GM13976 (cell line): ENCODE measurements at regions not wholly inside any gene's neighbourhood (a gene's known extent, or its start where the extent isn't known, plus 50 kb on each side); places are given as distances from the start of the nearest gene placed in this dataset.
"Not testable (repeated sequence)": the region's sequence is repeated elsewhere in the genome, so short reads cannot be mapped to it uniquely, and the experiment has no call there.

Experiments
- DNase-seq: peaks from one replicate; pipeline ENCODE4 v3.0.0; 2012; ENCODE audit warnings: low spot score
- in situ Hi-C: fragments of 300-500 bp; cut with MboI; formaldehyde crosslinking; loops from one replicate; pipeline ENCODE4 v1.12.0; 2022; ENCODE audit warnings: low sequenced_read_pairs, mixed read lengths, inconsistent platforms; ENCODE audit not compliant: unreplicated experiment
- TF ChIP-seq, protein P1 (sequence below): IDR thresholded peaks from 2 replicates; pipeline ENCODE4 v1.5.1; 2012; ENCODE audit warnings: borderline replicate concordance, mild to moderate bottlenecking; ENCODE audit not compliant: insufficient read depth; ENCODE audit errors: extremely low read depth, missing control alignments, control extremely low read depth

DNA sequence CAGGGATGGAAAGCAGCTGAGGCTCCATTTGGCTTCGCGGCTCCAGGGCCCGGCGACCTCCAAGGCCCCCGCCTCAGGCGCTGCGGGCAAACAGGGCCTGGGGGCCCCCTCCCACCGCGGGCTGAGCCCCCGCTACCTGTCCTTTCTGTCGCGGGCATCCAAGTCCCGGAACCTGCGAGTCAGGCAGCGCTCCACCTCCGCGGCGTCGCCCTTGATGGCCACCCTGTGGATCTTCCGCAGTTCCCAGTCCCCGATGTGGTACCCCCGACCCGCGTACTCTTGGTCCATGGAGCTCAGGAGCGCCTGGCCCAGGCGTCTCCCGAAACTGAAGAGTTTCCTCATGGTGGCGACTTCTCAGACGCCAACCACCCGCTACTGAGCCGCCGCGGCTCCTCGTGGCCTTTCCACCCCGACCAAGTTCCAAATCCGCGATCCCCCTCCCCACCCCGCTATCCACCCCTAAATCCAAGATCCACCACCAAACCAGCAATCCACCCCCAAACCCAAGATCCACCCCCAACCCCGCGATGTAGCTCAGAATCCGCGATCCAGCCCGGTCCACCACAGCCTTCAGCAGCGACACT lies 86.5 kb upstream of the CCDC180 start:
- TF ChIP-seq, protein P1, sequence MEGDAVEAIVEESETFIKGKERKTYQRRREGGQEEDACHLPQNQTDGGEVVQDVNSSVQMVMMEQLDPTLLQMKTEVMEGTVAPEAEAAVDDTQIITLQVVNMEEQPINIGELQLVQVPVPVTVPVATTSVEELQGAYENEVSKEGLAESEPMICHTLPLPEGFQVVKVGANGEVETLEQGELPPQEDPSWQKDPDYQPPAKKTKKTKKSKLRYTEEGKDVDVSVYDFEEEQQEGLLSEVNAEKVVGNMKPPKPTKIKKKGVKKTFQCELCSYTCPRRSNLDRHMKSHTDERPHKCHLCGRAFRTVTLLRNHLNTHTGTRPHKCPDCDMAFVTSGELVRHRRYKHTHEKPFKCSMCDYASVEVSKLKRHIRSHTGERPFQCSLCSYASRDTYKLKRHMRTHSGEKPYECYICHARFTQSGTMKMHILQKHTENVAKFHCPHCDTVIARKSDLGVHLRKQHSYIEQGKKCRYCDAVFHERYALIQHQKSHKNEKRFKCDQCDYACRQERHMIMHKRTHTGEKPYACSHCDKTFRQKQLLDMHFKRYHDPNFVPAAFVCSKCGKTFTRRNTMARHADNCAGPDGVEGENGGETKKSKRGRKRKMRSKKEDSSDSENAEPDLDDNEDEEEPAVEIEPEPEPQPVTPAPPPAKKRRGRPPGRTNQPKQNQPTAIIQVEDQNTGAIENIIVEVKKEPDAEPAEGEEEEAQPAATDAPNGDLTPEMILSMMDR = no peak
- peak; percentile 19 for DNase-seq
- in situ Hi-C loops = no loop called here

DNA sequence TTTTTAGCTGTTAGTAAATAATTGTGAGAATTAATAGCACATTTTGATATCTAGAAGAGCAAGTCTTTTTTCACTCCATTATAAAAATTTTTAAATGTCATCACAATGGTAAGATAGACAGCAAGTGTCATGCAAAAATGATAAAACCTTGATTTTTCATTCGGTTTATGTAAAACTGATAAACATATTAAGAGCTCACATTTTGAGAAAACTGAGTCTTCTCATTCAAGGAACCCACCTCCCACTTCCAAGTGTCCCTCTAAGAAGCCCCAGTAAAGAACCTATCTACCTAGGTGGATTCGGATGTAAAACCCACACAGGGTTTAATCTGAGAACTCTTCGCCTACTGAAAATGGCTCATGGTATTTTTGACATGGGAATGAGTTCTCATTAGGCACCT lies 87.1 kb upstream of the CCDC180 start:
- in situ Hi-C loops, DNase-seq: not testable (repeated sequence)

DNA sequence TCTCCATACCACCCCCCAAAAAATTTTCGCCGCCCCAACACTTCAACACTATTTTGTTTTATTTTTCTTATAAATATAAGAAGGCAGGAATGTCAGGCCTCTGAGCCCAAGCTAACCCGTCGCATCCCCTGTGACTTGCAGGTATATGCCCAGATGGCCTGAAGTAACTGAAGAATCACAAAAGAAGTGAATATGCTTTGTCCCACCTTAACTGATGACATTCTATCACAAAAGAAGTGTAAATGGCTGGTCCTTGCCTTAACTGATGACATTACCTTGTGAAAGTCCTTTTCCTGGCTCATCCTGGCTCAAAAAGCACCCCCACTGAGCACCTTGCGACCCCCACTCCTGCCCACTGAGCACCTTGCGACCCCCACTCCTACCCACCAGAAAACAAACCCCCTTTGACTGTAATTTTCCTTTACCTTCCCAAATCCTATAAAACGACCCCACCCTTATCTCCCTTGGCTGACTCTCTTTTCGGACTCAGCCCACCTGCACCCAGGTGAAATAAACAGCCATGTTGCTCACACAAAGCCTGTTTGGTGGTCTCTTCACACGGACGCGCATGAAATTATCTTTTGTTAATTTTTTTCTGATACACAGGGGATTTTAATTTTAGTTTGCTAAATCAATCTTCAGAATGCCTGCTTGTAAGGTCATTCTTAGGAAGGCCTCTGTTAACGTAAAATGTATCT lies 87.9 kb upstream of the CCDC180 start:
- in situ Hi-C loops, DNase-seq: not testable (repeated sequence)

- in situ Hi-C loops, DNase-seq: not testable (repeated sequence)
These were observed 92.3 kb upstream of the CCDC180 start for GRCh38 chr9:97215127-97215526.

DNA sequence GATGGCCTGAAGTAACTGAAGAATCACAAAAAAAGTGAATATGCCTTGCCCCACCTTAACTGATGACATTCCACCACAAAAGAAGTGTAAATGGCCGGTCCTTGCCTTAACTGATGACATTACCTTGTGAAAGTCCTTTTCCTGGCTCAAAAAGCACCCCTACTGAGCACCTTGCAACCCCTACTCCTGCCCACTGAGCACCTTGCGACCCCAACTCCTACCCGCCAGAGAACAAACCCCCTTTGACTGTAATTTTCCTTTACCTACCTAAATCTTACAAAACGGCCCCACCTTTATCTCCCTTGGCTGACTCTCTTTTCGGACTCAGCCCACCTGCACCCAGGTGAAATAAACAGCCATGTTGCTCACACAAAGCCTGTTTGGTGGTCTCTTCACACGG lies 92.9 kb upstream of the CCDC180 start:
- not testable (repeated sequence) for DNase-seq

DNA sequence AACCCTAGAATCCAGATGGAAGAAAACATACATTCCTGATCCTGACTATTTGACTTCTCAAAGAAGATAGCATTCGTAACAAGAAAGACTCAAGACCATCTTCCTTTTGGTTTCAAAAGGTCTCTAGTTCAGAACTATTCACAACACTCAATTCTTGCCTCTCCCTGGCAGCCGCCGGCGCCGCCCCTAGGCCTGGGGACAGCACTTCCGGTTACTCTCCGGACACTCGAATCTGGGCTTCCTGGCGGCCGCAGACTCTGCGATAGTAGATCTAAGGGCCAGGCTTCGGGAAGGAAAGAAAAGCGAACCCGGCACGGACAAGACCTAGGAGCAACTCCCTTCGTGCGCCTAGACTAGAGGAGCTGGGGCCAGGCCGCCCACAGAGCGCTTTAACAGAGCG lies 107.8 kb upstream of the CCDC180 start:
- DNase-seq, in situ Hi-C loops: not testable (repeated sequence)

More for the DNA sequence above, 92.9 kb upstream of the CCDC180 start:
- in situ Hi-C loops = not testable (repeated sequence)

DNA sequence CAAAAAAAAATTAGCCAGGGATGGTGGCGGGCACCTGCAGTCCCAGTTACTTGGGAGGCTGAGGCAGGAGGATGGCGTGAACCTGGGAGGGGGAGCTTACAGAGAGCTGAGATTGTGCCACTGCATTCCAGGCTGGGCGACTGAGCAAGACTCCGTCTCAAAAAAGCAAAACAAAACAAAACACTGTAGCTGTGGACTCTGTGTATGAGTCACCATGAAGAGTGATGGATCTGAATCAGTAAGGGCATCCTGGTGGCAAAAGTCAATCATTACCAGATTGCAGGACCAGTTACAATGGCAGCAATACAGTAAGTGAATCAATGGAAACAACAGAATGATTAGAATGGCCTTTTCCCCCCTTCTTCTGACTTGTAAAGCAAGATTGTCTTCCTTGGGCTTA lies 113.7 kb upstream of the CCDC180 start:
- in situ Hi-C loops, DNase-seq: not testable (repeated sequence)

DNA sequence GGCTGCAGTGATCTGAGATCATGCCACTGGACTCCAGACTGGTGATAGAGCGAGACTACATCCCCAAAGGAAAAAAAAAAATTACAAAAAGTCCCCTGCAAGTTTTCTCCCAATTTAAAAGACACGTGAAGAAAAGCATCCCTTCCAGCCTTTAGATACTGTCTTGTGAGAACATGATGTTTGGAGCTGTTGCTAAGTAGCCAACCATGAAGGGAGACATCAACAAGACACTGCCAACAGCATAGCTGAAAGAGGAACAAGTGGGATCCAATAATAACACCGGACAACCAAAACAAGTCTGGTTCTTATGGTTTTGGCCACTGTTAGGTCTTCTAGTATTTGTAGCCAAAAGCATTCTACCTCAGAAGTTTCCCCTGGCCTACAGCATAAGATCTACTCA lies 118.9 kb upstream of the CCDC180 start:
- TF ChIP-seq, protein P1 = no peak
- no peak for DNase-seq
- in situ Hi-C loops = no loop called here

DNA sequence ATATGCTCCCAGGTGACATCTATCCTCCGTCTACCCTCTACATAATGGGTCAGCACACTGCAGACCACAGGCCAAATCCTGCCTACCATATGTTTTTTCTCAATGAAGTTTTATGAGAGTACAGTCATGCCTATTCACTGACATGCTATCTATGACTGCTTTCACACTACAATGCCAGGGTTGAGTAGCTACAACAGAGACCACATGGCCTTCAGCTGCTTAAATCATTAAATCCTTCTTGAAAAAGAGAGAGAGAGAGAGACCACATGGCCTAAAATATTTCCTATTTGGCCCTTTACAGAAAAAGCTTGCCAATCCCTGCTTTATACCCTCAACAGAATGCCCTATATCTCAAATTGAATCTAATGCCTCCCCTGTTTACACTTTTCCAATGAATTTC lies 119.8 kb upstream of the CCDC180 start:
- in situ Hi-C loops, DNase-seq: not testable (repeated sequence)

- DNase-seq = no peak
- TF ChIP-seq, protein P1 = no peak
- in situ Hi-C loops = no loop called here
These were observed 121.0 kb upstream of the CCDC180 start for GRCh38 chr9:97186493-97186892.

DNA sequence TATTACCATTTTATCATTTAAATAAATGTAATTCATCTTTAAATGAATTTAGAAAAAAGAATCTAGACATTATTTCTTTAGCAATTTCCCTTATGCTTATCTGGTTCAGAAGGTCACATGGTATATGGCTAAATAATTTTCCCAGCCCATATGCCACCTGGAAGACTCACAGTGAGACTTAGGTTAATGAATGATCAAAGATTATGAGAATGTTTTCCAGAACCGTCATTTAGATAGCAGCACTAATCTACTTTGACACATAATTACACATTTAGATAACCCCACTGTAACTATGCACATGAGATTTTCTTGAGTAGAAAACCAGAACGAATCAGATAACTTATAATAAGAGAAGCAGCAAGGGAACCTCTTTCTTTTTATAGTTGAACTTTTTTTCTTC lies 124.9 kb upstream of the CCDC180 start:
- in situ Hi-C loops = not testable (repeated sequence)

More for the DNA sequence above, 124.9 kb upstream of the CCDC180 start:
- not testable (repeated sequence) for DNase-seq
